DMS153 treated with DMSO at 0.1 percent for 48 hours (cell line): ENCODE measurements at regions not wholly inside any gene's neighbourhood (a gene's known extent, or its start where the extent isn't known, plus 50 kb on each side); places are given as distances from the start of the nearest gene placed in this dataset.
"Not testable (repeated sequence)": the region's sequence is repeated elsewhere in the genome, so short reads cannot be mapped to it uniquely, and the experiment has no call there.

Source experiments
- DNase-seq: peaks from one replicate; lab custom pipeline; 2025; ENCODE audit not compliant: unreplicated experiment; lab: John Stamatoyannopoulos, UW

DNA sequence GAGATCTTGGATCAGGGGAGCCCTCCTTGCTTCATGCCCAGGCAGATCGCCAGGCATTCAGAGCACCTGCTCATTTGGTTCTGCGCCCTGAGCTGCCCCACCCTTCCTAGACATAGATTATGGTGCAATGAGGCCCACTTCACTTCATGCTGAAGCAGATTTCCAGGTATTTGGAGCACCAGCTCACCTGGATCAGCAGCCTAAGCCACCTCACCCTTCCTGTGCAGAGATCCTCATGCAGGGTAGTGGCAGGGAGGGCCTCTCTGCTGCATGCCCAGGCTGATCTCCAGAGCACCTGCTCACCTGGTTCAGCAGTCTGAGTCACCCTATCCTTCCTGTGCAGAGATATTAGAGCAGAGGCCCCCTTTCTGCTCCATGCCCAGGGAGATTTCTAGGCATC, 1966.1 kb downstream of the PCDH9 start:
- DNase-seq = no peak

DNA sequence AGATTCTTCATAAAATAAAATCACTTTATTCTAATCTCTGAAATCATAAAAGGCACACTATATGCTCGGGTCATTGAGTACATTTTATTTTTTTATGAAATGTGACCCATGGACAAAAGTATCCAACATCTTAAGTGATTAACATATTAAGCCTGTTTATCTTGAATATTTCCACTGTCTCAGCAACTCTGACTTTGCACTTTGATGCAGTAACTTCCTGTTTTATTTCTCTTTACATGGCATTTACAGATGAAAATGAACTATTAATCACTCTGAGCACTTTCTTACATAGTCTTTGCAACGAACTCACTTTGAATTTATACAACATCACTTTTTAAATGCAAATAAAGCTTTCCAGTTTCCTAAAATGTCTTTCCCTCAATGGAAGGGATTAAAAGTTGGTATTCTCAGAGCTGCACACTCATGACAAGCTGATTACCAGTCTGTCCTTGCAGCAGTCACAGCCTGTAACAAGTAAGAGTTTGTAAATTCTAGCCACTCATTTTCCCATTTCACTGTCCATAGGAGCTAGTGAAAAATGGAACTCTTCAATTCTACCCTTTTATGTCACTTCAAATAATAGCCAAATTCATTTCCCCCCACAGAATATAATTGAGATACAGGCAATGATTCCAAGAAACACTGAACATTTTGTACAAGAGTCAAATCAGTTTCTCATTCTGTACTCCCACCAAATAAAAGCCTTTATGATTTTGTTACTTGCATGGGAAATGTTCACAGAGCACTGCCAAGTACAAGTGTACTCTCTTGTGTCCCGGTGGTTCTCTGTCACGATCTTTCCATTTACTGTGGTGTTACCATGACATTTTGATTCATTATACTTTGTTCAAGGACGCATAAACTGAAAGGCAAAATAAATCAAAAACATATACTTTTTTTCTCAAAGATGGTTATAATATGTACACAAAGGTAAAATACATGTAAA, 1968.9 kb downstream of the PCDH9 start:
- no peak for DNase-seq

DNA sequence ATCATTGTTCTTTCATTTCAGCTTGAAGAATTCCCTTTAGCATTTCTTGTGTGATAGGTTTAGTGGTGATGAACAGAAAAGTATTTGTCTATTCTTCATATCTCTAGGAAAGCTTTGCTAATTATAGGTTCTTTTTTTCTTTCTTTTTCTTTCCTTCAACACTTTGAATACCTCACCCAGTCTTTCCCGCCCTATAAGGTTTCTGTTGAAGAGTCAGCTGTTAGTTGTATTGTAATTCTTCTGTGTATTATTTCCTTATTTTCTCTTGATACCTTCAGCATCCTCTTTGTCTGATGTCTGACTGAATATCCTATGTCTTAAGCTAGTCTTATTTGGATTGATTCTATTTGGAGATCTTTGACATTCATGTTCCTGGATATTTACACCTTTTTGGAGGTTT, 1989.4 kb downstream of the PCDH9 start:
- DNase-seq = no peak

DNA sequence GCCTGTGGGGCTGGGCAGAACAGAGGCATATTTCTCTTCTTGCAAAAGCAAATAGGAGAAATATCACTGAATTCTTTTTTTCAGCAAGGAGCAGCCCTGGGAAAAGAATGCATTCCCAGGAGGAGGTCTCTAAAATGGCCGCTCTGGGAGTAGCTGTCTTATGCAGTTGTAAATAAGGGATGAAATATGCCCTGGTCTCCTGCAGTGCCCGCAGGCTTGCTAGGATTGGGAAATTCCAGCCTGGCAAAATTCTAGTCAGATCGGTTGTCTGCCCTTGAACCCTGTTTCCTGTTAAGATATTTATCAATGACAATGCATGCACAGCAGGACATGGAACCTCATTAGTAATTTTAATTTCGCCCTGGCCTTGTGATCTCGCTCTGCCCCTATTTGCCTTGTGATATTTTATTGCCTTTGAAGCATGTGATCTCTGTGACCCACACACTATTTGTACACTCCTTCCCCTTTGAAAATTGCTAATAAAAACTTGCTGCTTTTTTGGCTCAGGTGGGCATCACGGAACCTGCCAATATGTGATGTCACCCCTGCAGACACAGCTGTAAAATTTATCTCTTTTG, 1993.2 kb downstream of the PCDH9 start:
- no peak for DNase-seq

DNA sequence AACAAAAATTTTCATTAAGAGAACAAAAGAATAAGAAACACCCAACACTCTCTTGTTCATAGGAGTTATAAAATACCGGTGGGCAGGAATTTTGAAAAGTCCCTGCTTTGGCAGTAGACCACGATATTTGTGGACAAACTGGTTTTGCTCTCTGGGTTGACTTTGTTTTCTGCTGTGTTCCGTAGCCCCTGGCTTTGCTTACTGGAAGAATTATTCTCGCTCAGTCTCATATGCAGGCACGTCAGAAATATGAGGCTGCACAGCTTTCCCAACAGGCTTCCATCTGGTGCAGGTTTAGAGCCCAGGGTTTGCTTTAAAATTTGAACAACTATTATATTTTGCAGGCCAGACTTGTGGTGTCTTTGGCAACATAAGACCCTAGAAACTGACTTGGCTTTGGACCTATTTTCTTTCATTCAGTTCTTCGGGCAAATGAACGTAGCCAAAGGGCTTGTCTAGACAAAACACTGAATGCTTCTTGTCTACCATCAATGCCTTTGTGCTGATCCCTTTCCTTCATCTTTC, 2012.6 kb downstream of the PCDH9 start:
- no peak for DNase-seq

DNA sequence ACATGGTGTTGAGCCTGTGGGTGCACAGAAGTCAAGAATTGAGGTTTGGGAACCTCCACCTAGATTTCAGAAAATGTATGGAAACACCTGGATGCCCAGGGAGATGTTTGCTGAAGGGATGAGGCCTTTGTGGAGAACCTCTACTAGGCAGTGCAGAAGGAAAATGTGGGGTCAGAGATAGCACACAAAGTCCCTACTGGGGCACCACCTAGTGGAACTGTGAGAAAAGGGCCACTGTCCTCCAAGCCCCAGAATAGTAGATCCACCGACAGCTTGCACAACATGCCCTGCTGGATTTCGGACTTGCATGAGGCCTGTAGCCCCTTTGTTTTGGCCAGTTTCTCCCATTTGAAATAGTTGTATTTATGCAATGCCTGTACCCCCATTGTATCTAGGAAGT, 2027.3 kb downstream of the PCDH9 start:
- not testable (repeated sequence) for DNase-seq

DNA sequence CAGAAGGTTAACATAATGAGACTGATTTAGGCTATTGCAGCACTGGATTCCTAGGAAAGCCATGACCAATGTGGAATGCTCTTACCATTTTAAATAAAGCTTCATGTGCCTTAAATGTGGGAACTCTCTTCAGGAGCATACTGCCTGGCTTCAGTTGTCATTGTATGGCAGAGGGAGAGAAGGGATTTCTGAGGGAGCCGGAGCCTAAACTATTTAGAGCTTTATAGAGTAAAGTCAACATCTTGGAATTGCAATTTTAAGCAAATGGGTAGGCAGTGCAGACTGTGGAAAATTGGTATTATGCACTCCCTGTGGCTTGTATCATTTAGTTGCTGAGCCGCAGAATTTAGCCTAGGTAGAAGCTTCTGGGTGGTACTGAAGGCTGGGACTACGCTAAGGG, 2041.4 kb downstream of the PCDH9 start:
- no peak for DNase-seq

DNA sequence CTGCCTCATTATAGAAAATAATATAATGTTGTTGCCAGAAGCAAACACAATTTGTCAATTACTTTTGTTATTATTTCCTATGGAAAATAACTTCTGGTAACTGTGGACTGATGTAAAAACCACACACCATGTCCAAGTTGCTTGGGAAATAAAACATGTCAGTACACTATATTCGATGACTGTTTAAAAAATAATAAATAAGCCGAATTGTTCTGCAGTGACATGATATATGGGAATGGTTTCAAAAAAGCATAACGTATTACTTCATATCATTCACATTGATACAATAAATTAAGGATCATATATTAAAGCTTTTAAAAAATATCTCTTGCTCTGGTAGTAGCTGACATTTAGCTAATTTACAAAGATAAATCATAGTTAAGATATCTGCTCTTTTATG, 2062.1 kb downstream of the PCDH9 start:
- no peak for DNase-seq

DNA sequence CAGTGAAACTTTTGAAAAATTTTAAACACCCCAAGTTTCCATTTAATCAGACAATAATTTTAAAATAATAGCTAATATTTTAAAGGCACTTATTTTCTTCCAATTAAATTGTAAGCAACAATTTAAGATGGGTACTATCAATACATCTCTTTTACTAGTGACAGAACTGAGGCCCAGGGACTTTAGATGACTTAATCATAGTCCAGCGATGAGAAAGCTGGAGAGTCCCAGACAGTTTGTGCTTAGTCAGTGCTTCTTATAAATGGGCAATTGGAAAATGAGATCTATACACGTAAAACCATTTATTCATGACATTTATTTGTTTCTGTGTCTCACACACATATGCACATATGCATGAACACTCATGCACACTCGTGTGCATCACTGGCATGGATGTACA, 2063.5 kb downstream of the PCDH9 start:
- DNase-seq = no peak

DNA sequence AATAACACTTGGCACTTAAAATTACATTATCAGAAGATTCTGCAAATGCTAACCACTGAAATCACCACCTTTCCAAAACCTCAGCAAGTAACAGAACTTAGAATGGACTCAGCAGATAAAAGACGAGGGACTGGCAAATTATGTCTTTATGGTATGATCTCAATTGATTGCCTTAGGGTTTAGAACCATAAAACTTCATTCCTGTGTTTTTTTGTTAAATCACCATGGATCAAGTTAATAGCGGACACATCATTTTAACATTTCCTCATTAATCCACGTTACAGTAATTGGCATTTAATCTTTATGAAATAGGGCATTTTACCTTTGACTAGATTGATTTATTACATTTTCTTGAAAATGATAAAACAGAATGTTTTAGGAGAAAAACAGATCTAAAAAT, 2070.3 kb downstream of the PCDH9 start:
- DNase-seq = no peak

DNA sequence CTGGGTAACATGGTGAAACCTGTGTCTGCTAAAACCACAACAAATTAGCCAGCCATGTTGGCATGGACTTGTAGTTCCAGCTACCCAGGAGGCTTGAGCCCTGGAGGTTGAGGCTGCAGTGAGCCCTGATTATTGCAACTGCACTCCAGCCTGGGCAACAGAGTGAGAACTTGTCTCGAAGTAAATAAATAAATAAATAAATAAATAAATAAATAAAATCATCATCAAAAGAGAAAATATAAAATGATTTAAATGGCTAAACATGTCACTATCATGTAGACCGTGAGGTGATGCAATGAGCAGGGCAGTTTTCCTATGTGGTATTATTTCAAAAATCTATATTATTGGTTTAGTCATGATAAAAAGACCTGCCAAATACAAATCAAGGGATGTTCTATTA, 2074.3 kb downstream of the PCDH9 start:
- DNase-seq = no peak

DNA sequence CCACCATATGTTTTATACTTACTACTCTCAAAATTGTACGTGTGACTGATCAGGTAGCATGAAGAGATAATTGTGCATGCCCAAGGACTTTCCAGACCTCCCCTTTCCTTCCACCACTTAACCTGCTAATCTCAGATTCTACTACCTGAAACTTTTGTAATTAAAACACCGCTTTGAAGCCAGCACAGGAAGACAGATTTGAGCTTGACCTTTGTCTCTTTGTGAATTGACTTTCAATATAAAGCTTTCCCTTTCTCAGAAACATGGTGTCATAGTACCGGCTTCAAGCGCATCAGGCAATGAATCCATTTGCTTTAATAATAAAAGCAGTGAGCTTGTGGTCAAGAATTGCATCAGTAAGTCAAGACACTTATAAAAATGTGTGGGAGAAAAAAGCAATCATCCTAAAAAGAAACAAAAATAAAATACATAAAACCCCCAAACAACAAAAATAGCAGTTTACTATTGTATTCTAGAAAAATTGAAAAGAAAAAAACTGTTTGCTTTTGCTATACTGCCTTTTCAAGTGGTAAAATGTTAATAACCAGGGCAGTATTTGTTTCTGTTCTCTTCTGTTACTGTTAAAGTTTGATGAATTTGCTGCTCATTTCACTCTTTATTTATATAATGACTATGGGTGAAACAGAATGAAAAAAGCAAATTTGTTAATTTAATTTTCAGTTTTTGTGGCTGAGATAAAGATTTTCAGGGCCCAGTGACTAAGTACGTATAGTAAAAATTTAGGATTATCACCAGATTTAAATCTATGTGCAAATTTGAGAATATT, 2075.3 kb downstream of the PCDH9 start:
- no peak for DNase-seq

DNA sequence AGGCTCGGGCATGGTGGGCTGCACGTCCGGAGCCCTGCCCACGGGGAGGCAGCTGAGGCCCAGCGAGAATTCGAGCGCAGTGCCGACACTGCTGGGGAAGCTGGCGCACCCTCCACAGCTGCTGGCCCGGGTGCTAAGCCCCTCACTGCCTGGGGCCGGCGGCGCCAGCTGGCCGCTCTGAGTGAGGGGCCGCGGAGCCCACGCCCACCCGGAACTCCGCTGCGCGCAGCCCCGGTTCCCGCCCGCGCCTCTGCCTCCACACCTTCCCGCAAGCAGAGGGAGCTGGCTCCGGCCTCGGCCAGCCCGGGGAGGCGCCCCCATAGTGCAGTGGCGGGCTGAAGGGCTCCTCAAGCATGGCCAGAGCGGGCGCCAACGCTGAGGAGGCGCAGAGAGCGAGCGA, 2080.4 kb downstream of the PCDH9 start:
- no peak for DNase-seq

DNA sequence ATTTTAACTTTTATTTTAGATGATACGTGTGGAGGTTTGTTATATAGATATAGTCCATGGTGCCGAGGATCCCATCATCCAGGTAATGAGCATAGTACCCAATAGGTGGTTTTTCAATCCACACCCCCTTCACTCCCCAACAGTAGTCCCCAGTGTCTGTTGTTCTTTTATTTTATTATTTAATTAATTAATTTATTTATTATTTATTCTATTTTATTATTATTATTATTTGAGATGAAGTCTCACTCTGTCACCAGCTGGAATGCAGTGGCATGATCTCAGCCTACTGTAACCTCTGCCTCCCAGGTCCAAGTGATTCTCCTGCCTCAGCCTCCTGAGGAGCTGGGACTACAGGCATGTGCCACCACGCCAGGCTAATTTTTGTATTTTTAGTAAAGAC, 2086.2 kb downstream of the PCDH9 start:
- no peak for DNase-seq

DNA sequence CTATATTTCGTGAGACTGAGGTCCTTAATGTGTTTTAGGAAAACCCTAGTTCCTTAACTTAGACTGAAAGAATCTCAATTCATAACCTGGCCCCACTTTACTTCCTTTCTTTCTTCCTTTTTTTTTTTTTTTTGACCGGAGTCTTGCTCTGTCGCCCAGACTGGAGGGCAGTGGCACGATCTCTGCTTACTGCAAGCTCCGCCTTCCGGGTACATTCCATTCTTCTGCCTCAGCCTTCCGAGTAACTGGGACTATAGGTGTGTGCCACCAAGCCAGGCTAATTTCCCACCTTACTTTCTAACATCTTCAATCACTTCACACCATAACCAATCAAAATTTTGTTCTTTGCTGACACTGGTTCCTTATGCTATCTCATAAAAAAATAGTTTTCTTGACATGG, 2097.0 kb downstream of the PCDH9 start:
- no peak for DNase-seq

DNA sequence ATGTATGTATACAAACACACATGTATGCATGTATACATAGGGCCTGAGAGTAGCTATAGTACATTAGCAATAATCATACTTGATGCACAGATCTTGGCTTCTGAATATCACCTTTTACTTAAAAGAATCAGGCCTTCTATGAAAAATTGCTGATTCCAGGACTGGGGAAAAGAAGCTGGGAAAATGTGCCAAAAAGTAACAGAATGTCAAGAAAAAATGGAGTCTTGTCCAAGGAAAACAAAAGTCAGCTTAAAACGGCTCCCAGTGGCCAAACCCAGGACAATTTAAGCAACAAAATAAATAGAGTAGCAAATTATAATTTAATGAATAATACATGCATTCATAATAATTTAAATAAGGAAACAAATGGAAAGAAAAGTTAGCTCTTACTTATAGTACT, 2104.9 kb downstream of the PCDH9 start:
- DNase-seq = no peak

DNA sequence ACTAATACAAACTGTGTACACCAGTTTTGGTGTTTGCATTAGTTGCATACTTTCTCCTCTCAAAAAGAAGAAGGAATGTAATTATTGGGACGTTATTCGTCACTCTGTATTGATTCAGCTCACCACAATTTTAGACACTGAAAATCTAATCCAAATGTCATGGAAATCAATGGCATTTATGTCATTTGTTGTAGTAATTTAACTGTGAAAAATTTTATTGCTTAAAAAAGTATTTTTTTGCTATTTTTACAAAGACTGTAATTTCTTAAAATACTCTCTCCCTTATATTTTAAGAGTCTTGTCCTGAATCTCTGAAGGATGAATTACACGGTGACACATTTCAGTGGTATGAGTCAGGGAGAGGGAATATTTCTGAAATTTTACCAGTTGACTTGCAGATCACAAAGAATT, 2117.6 kb downstream of the PCDH9 start:
- no peak for DNase-seq

DNA sequence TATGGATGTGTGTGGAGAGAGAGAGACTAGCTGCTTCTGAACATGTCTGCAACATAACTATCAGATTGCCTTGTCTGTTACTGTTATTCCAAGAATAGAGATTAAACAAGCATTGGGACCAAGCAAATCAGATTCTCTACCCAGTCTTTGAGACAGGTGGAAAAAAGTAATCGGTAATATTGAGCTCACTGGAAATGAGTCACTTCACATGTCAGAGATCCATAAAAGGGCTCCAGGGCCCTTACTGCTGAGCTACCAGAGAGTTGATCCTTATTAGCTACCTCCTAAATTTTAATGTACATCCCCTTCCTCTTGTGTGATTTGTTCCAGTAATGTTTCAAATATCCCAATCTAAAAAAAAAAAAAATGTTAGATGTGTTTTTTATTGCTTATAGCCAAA, 2118.0 kb downstream of the PCDH9 start:
- no peak for DNase-seq

DNA sequence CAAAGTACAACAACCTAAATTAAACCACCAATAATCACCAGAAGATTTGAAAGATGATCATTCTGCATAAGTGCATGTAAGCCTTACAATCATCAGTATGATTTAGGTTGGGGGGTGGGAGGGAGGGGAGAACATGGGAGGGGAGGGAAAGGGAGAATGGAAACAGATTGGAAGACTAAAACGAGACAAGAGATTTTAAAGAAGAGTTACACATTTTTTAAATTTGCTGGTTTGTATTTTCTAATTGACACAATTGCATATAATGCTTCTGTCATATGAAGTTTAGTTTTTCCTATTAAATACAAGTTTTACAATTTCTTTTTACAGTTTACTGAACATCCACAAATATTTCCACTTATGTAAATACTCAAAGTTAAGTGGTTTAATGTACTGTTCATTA, 2118.9 kb downstream of the PCDH9 start:
- no peak for DNase-seq

DNA sequence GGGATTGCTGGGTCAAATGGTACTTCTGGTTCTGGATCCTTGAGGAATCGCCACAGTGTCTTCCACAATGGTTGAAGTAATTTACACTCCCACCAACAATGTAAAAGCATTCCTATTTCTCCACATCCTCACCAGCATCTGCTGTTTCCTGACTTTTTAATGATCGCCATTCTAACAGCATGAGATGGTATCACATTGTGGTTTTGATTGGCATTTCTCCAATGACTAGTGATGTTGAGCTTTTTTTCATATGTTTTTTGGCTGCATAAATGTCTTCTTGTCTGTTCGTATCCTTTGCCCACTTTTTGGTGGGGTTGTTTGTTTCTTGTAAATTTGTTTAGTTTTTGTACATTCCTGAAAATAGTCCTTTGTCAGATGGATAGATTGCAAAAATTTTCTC, 2125.7 kb downstream of the PCDH9 start:
- DNase-seq = not testable (repeated sequence)

DNA sequence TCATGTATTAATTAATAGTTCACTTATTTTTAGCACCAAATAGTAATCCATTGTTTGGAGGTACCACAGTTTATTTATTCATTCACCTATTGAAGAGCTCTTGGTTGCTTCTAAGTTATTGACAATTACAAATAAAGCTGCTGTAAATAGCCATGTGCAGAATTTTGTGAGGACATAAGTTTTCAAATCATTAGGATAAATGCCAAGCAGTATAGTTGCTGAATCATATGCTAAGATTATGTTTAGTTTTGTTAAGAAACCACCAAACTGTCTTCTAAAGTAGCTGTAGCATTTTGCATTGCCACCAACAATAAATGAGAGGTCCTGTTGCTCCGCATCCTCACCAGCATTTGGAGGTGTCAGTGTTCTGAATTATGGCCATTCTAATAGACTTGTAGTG, 2126.8 kb downstream of the PCDH9 start:
- no peak for DNase-seq
